ENCODE measurements at regions not wholly inside any gene's neighbourhood (a gene's known extent, or its start where the extent isn't known, plus 50 kb on each side); places are given as distances from the start of the nearest gene placed in this dataset.

- TF ChIP-seq CTCF (conservative IDR thresholded peaks at IDR 0.05; ENCODE audit: low read depth in 2 of 2) (no peak), NANOG (IDR thresholded peaks at IDR 0.05; ENCODE audit: borderline replicate concordance) (no peak), REST (IDR thresholded peaks at IDR 0.05; ENCODE audit: unreplicated experiment) (no peak), POLR2AphosphoS5 (IDR thresholded peaks at IDR 0.05; ENCODE audit: low read depth) (no peak), EZH2phosphoT487 (IDR thresholded peaks at IDR 0.05; ENCODE audit: unreplicated experiment) (no peak), CREB1 (CRISPR knock-in tag; IDR thresholded peaks at IDR 0.05; ENCODE audit: low read depth) (no peak)
These were observed 121.6 kb upstream of the SPRY2 start for GRCh38 chr13:80462567-80462966.
